ENCODE measurements at regions not wholly inside any gene's neighbourhood (a gene's known extent, or its start where the extent isn't known, plus 50 kb on each side); places are given as distances from the start of the nearest gene placed in this dataset.

DNA sequence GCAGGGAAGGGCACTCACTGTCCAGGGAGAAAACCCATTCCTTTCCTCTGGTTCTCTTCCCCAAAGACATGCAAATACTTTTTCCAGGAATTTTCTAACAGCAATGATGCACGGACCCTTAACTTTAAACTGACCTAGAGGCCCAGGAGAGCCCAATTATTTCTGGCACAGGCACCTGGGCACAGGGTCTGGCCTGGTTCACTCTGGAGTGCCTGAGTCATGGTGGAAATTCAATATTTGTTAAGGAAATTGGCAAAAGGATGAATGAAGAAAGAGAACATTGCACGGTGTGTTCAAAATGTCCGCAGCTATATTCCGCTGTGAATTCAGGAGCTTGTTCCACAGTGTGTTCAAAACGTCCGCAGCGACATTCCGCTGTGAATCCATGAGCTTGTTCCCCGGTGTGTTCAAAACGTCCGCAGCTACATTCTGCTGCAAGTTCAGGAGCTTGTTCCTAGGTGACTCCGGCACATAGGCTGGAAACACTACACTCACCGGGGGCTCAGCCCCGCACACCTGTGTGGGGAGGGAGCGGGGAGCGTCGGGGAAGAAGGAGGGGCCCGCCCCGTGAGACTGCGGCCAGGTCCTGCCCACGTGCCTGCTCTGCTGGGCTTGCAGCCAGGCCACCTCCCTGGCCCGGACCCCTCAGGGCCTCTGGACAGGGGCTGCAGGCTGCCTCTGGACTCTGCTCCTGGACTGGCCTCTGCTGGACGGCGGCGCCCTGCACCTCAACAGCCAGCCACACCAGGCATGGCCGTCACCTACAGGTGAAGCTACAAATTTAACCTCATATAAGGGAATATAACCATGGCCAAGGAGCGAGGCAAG is 72.0 kb upstream of the FAM20C start:
- no peak for DNase-seq (ENCODE audit: low read depth in 2 of 2)

DNA sequence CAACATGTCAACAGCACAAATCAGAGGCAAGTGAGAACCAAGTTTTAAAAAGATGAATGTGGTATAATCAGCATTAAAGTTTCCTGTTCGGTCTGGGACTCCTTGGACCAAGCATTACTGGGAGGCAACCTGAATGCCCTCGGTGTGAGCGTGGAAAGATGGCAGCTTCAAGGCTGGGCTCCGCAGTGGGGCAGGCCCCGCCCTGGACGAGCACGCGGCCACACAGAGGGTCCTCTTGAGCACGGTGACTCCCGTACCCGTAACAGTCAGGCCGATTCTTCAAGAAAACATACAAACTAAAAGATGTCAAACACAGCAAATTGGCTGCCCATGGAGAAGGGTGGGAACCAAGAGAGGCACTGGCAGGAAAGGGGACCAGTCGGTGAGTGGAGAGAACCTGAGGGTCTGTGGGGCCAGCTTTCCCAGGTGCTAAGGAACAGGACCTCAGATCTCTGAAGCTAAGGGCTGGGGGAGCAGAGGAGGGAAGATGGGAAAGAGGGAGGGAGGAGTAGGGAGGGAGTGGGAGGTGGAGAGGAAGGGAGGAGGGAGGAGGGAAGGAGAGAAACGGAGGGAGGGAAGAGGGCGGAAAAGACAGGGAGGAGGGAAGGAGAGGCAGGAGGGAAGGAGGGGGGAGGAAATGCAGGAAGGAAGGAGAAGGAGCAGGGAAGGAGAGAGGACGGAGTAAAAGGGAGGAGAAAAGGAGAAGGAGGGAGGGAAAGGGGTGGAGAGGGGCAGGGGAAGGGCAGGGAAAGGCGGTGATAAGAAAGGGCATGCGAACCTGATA is 71.2 kb upstream of the FAM20C start:
- DNase-seq (ENCODE audit: low read depth in 2 of 2): no peak

DNA sequence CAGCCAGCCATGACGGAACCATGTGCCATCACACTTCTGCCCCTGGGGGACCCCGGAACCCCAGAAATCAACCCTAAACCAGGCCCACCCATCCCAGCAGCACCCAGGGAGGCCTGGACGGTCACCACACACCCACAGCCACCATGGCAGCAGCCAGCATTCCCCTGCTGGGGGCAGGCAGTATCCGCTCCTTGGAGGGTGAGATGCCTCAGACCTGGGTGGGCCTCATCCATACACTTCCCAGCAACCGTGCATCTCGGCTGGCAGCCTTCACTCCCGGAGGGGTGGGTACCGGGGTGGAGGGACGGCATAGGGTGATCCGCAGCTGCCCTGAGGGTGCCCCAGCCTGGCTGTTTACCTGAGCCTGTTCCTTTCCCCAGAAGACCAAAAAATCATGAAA is 69.1 kb upstream of the FAM20C start:
- DNase-seq (ENCODE audit: low read depth in 2 of 2): no peak

DNA sequence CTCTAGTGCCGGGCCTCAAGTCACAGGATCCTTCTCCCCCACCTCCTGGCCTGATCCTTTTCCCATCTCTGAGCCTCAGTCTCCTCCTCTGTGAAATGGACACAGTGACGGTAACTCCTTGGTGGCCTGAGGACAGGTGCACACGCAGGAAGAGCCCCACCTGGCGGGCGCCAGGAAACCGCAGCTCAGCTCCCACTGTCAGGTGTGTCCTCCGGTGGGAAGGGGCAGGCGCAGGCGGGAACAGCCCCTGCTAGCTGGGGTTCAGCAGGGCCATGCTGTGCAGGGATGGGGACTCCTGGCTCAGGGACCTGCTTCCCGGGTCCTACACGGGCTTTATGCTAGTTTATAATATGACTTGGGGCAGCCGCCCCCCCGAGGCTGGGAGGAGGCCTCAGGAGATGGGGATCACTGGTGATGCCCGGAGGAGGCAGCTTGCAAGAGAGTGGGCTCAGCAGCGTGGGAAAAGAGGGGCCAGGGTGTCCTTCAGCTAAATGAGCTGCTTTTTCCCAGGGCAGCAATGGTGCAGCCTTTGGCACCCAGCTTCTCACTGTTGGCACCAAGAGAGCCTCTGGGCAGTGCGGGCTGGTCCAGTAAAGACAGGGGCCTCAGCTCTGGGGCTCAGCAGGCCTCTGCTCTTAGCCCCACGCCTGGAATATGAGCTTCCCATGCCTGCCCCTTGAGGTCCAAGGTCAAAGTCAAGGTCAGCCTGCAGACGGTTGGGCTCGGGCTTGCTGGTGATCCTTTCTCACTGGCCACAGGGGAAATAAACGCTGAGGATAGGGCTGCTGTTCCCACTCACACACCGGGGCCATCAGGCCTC is 68.0 kb upstream of the FAM20C start:
- no peak for DNase-seq (ENCODE audit: low read depth in 2 of 2)

DNA sequence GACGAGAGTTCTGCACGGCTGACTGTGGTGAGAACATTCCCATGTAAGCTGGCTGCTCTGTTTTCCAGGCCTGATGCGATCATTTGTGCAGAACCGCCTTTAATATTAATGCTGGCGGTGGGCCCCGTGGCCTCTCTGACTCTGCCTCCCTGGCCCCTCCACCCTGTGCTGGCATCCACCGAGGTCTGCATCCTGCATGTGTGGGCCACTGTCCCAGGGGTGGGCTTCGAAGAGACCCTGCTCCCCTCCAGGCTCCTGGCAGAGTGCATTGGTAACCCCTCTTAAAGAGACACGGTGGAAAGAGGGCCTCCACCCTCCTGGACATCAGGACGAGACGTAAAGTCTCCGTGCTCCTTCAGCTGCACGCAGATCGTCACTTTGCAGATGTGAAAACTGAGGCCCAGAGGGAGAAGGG is 67.3 kb upstream of the FAM20C start:
- no peak for DNase-seq (ENCODE audit: low read depth in 2 of 2)

DNA sequence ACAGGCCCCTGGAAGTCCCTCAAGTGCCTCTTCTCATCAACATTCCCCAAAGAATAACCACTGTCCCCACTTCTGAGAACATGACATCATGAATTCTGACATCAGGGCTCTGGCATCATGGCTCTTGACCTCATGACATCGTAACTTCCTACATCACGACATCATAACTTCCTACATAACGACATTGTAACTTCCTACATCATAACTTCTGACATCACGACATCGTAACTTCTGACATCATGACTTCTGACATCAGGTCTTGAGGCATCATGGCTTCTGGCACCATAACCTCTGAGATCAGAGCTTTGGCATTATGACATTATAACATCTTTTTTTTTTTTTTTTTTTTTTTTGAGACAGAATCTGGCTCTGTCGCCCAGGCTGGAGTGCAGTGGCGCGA is 66.7 kb upstream of the FAM20C start:
- no peak for DNase-seq (ENCODE audit: low read depth in 2 of 2)

DNA sequence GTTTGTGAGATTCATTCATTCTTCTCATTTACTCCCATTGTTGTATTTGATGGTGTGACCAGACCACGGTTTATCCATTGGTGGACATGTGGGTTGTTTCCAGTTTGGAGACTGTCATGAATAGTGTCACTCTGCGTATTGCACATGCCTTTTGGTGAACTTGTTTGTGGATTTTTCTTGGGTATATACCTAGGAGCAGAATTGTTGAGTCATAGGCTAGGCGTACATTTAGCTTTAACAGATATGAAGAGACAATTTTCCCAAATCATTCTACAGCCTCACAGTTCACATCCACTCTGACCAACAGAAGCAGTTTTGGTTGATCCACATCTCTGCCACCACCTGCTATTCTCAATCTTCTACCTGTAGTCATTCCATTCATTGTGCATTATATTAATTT is 66.0 kb upstream of the FAM20C start:
- no peak for DNase-seq (ENCODE audit: low read depth in 2 of 2)

DNA sequence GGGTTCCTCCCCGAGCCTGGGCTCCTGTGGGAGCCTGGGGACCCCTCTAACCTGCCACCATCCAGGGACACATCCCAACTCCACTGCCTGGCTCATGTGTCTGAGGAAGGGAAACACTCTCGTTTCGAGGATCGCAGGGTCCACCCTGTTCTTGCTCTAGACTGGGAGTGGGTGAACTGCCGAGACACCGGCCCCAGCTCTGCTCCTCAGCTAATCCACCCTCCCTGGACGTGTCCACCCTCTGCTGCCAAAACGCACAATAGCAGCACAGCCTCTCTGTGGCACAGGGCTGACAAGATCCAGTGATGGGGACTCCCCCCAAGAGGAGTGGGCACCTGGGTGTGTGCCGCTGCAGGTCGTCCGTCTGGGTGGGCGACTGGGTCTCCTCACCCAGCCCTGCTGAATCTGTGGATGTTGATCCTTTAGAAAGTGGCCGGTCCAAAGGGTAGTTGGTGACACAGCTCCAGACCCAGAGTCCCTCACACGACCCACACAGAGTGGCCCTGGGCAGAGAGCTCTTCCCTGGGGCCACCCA is 65.2 kb upstream of the FAM20C start:
- DNase-seq (ENCODE audit: low read depth in 2 of 2): no peak

DNA sequence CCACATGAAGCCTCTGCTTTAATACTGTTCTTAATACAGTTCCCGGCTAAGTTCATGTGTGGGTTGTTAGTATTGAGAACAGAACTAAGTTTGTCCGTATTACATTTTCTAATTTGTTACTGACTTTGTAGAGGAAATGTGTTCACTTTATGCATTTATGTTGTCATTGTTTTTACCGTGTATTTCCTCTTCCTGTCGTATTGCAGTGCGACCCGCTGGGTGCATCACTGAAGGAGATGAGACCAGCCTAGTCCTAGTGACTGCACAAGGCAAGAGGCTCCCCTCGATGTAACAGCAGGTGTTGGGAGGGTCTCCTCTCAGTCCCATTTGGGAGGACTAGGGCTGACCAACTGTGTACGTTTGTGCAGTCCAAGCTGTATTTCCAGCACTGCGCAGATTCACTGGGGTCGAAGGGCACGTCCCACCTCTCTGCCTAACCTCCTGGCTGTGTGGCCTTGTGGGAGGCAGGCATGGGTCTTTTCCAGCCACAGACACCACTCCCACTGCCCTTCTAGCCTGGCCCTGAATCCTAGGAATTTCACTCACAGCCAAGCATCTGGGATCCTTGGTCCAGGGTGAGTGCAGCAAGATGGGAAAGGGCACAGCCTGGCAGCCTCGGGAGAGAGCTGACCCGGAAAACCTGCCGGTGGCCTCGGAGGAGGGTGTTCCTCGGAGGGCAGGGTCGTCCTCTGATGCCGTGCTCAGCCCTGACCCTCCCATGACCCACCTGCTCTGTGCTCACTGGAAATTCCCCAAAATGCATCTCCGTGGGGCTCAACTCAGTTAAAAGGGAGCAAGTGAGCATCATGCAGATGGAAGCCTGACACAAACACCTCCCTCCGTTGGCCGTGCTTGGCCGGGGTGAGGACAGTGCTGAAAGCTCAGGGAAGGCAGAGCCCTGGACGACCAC is 63.9 kb upstream of the FAM20C start:
- DNase-seq (ENCODE audit: low read depth in 2 of 2): no peak

DNA sequence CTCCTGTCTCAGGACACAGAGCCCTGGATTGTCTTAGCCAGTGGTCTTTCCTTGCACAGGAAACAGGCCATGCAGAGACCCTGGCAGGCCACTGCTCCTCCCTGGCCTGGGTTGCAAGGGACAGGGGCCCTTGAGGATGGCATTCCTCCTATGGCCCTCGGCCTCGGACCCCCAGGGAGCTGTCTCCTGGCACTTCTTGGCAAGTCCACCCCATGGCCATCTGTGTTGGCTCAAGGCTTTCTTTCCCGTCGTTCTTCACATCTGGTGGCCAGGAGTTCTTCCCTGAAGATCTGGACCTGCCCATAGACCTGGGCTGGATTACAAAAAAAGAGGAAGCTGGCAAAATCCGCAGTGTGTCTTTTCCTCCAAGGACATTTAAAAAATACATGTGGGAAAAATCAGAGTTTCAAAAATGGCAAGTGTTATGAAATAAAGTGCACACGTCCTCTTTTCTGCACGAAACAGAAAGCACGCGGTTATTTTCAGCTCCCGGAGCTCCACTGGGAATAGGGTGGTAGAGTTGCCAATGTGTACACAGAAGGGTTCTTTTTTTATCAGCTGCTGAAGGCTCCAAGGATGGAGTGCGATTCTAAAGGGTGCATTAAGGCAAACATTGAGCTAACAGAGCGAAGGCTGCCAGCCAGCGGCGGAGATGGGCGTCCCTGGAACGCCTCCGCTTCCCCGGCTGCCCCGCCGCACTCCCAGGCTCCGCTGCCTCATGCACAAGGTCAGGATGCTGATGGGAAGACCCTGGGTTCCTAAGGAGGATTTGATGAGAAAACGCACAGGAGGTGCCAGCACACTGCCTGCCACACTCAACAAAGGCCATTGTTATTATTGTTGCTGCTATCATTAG is 62.8 kb upstream of the FAM20C start:
- DNase-seq (ENCODE audit: low read depth in 2 of 2): no peak

DNA sequence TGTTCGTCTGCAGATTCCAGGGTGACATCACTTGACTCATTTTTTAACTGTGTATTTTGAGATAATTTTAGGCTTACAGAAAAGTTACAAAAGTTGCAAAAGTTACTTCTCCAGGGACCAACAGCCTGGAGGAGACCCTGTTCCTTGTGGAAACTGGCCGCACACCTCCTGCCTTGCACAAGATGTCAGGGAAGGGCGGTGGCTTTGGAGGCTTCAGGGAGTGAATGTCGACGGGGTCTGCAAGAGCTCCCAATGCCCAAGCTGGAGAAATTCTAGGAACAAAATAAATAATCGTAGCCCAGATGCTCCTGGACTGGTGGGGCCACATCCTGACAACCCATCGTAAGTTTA is 62.2 kb upstream of the FAM20C start:
- no peak for DNase-seq (ENCODE audit: low read depth in 2 of 2)

DNA sequence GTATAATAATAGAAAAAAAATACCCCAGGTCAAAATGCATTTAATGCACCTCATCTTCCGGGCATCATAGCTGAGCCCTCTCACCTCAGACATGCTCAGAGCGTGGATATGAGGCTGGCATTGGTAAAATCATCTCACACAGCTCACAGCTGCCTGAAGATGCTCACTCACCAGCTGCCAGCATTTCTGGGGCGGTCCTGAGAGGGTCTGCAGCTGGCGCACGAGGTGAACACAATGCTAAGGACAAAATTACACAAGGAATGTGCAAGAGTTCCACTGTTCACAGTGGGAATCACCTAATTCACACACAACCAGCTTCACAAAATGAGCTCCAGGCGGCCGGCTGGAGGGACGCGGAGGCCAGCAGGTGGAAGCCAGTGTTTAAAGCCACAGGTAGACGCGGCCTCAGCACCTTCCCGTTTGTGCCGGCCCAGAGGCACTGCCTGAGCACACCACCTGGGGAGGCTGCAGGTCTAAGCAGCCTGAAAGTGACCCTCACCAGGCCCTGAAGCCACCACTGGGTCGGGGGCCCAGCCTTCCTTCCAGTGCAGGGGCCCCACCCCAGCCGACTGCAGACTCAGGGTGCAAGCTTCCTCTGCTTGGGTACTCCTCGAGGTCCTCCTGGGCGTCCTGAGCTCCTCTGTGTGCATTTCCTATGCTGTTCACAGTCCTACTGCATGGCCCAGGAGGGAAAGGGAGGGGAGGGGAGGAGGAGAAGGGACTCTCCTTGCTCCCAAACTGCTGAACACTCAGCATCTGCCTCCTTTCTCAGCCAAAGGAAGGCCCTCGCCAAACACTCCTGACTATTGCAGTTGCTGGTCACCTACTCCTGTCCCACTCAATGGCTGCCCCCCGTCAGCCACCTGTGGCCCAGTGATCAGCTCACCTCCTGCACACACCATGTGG is 61.2 kb upstream of the FAM20C start:
- no peak for DNase-seq (ENCODE audit: low read depth in 2 of 2)

DNA sequence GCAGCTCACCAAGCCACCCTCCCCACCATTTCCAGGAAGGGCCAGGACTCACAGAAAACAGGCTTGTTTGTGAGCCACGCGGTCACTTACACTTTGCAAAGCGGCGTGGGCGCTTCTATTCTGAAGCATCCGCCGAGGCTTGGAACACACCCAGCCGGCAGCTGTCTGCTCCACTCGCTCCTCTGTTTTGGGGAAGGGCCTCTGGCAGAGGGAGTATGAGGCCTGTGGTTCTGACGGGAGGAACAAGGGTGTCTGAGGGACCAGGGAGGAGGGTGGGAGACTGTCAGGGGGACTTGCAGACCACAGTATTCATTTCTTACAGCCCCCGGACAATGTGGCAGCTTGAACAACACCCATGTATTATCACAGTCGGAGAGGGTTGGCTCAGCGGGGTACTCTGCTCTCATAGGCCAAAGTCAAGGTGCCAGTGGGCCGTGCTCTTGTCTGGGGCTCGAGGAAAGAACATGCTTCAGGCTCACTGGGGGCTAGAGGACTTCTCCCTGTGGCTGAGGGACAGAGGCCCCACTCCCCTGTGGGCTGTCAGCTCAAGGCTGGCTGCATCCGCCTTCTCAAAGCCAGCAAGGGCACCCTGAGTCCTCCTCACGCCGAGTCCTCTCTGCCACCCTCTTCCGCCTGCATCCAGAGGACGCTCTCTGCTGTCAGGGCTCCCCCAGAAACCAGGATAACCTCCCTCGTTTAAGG is 60.4 kb upstream of the FAM20C start:
- no peak for DNase-seq (ENCODE audit: low read depth in 2 of 2)

DNA sequence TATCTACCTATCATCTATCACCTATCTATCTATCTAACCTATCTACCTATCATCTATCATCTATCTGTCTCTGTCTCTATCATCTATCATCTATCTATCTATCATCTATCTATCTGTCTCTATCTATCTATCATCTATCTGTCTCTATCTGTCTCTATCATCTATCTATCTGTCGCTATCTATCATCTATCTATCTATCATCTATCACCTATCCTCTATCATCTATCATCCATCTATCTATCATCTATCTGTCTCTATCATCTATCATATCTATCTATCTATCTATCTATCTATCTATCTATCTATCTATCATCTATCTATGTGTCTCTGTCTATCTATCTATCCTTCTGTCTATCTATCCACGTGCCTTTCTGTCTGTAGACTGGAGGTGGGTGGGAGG is 59.5 kb upstream of the FAM20C start:
- no peak for DNase-seq (ENCODE audit: low read depth in 2 of 2)

DNA sequence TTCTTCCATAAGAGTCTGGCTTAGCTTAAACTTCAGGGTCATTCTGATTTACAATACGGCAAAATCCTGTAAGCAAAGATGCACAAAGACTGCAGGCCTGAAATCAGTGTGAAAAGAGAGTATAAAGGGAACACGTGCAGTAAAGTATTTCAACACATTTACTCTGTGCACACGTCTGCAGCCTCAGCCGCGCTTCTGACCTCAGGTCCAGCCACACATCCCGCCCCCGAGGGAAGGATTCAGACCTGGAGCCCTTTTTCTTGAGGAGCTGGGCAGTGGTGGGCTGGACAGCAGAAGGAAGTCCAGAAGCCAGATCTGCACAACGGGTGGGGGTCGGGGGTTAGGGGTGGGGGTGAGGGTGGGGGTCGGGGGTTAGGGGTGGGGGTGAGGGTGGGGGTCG is 58.9 kb upstream of the FAM20C start:
- DNase-seq (ENCODE audit: low read depth in 2 of 2): no peak

DNA sequence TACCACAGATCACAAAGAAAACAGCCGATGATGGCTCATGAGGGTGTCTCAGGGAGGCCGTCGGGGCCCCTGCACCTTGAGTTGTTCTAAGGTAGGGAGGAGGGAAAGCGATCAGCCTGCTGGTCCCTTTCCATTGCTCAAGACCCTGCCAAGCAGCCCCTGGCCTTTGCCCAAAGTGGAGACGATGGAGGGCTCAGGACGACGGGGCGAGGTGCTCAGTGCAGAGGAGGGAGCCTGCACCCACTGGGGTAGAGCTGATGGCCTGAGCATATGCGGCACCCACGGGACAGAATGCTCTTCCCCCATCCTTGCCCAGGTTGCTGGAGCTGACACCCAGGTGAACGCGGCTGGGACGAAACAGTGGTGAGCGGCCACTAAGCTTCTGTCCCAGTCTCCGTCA is 58.3 kb upstream of the FAM20C start:
- no peak for DNase-seq (ENCODE audit: low read depth in 2 of 2)

DNA sequence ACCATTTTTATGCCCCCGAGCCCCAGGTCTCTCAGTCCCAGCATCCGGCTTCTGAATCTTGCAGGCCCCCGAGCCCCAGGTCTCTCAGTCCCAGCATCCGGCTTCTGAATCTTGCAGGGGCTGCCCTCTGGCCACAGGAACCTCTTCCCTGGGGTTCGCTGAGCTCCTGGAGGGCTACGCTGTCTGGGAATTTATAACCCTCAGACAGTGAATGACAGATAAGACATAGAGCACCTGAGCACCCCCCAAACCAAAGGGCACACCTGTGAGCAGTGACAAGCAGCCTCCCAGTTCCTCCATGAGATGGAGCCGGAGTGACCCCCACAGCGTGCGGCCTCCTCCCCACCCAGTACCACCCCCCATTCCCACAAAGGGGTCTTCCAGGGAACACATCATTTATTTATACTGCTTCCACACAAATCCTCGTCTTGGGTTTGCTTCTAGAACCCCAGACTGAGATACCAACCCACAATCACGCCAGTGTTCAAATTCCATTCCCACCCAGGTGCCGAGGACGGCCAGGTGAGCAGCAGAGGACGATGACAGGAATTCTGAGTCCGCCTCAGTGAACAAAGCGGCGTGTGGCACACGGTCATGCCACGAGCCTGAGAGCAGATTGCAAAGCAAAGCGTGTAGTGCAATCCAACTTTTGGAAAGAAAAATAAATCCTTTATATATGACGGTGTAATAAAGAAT is 57.7 kb upstream of the FAM20C start:
- DNase-seq (ENCODE audit: low read depth in 2 of 2): no peak

DNA sequence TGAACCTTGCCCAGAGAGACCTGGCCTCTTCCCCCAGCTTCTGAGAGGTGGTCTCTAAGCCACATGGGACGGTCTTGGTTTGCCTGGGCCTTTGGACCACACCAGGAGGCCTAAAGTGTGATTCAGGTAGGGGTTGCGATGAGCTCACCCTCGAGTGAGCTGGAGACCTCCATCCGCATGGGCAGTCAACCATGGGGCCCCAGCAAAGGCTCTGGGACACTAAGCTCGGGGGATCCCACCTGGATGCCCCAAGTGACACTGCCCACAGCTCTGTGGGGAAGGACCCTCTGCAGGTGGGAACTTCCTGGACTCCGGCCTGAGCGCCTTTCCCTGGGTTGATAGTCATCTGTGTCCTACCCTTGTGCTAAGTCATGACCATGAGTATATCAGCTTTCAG is 57.1 kb upstream of the FAM20C start:
- no peak for DNase-seq (ENCODE audit: low read depth in 2 of 2)
